NCI-H510A treated with DMSO at 0.1 percent for 48 hours (cell line): ENCODE measurements at regions not wholly inside any gene's neighbourhood (a gene's known extent, or its start where the extent isn't known, plus 50 kb on each side); places are given as distances from the start of the nearest gene placed in this dataset.
A peak's percentile ranks its signal among the peaks of the same experiment; 100 is the strongest.

Source experiments
- DNase-seq: peaks from one replicate; lab custom pipeline; 2025; lab: John Stamatoyannopoulos, UW

DNA sequence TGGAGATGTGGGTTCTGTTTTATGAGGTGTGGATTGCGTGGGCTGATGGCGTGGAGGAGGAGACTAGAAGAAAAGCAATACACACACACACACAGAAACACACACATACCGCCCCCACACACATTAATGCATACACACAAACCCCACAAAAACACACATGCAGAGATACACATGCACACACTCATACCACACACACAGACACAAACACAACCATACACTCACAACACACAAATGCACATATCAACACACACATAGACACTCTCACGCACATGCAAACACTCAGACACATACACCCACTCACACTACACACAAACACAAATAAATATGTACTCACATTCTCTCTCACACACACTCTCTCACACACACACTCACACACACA lies 75.7 kb upstream of the UBL3 start:
- no peak for DNase-seq

DNA sequence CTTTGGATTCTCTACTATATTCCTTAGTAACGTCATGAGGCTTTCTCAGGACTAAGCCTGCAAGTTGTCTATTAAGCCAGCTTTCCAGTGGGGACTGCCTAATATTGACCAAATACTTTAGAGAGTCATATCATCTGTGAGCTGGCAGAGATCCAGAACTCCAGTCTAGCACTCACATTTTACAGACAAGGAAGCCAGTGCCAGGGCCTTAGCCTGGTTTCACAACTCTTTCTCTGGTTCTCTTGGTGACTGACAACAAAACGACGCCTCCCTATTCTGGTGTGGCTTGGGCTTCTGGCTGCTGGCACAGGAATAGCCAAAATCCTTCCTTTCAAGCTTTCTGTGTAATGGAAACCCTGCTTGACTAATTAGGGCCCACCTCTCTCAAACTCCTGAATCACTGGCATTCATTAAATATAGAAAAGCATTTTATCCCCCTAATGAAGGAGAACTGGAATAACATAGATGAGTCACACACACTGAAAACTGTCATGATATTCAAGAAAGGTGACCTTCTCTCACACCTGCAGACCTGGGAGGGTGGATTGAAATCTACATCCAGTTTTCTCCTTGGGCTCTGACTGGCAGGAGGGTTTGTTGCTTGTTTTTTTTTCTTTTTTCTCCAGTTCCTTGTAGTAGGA lies 75.2 kb upstream of the UBL3 start:
- peak; percentile 66 for DNase-seq

- peak; percentile 75 for DNase-seq
Measured at GRCh38 chr13:29924482-29925350, 74.3 kb upstream of the UBL3 start.

DNA sequence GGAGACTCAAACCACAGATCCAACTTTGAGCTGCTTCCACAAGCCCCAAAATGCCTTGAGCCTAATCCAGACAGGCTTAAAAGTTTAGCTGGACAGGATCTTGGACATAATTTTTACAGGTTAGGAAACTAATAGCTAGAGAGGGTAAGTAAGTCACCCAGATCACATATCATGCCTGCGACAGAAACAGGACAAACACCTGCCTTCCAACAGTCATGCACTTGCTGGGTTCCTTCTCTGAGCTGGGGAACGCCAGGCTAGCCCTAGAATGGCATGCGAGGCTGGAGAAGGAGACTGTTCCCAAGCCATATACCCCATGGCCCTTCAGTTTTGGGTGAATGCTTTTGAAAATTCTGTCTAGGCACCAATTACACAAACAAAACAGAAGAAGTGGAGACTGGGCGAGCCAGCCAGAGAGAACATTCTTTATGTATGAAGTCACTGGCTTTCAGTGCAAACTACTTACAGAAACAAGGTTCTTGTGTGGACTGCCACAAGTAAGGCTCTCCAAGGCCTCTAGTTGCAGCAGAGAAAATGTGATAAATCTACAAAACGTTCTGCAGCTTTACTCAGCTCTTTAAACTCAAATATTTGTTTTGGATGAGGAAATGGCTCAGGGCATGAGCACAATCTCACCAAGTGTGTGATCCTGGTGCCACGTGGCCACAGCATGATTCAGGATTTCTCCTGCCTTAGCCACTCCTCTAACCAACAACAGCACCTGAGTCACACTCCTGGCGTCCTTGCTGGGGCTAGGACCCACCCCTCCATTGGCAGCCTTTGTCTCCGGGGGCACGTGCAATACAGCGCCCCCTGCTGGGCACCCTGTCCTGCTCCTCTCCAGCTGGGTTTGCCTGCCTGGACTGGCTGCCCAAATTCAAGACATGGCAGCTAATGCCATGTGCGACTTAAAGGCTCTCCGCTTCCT lies 73.4 kb upstream of the UBL3 start:
- DNase-seq: peak; percentile 79

DNA sequence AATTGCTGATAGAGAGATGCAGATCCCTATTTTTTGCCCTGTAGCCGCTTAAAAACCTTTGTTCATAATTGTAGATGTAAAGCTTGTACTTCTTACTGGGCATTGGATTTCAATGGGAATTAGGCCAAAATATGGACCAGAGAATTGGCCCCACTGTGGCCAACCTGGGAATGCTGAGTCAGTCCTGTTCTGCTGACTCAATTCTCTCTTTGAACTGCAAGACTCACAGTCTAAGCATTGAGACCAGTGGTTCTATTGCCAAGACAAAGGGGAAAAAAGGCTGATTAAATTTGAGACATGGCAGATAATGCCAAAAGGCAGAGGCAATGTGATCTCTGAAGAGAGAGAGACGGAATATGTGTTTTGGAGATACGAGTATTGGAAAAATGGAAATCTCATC lies 72.5 kb upstream of the UBL3 start:
- DNase-seq: no peak

- DNase-seq: no peak
Measured at GRCh38 chr13:29922281-29922821, 71.9 kb upstream of the UBL3 start.

GRCh38 chr13:29921542-29921941 lies 71.1 kb upstream of the UBL3 start:
- DNase-seq: no peak

DNA sequence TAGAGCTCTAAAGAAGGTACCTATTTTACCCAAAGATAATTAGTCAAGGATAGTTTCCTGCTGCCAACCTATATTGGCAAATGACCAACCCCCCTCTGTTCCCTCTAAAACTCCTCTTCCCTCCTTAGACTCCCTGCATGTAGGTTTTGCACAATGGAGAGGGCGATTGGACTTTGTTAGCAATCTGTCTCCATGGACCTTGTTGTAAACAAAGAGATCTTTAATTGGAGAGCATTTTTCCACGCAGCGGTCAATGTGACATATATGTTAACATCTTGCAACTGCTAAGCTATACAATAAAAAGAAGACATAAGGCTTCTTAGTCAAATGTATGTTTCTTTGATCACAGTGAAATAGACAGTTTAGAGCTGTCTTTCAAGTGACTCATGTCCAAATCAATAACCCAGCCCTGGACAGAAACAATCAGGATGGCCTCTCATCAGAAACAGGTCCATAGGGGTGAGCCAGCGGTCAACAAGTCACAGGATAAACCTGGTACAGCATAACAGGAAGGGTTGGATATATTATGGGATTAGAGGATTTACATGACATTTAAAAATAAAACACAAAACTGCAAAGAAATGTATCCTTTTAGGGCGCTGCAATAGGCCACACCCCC lies 69.7 kb upstream of the UBL3 start:
- DNase-seq: no peak

GRCh38 chr13:29918845-29919244 lies 68.4 kb upstream of the UBL3 start:
- DNase-seq: peak; percentile 7

DNA sequence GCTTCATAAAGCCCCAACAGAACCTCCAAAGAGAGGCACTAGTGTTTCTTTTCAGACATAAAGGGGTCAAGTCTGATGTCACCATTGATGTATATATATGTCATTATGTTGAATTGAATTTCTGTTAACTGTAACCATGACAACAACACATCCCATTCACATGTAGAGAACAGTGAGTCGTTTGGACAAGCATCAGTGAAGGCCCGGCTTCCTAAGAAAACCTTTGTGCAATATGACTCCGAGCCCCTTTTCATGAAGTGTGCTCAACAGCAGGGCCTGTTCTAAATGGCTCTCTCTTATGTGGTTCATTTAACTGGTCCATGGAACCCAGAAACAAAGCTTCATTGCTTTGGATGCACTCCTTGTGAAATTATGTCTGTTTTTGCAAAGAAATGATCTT lies 67.2 kb upstream of the UBL3 start:
- no peak for DNase-seq

- DNase-seq: no peak
Measured at GRCh38 chr13:29914581-29914980, 64.2 kb upstream of the UBL3 start.

DNA sequence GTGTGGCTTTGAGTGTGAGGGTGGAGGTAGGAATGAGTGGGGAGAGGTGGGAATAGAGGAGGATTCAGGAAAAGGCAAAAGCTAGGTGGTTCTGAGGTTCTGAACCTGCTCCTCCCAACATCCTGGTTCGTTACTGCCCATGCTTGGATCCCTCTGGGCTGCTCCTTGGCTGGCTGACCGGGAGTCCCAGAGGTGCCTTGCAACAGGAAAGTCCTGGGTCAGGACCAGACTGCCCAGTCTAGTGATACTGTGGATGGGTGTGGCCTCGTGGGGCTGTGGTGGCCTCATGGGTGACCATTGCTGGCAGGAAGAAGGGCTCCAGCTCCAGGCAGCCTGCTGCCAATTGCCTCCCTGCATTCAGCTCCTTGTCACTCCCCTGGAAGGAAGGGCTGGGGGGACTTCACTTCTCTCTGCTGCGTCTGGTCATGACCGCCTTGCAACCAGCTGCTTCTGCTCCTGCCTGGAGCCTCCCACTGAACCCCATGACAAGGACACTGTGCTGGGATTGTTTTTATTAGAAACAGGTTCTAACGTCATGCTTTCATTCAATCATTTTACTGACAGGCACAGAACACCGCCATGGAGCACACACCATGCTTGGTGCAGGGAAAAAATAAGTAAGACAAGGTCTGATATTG lies 61.5 kb upstream of the UBL3 start:
- DNase-seq: no peak

- no peak for DNase-seq
Measured at GRCh38 chr13:29909975-29910674, 59.7 kb upstream of the UBL3 start.

DNA sequence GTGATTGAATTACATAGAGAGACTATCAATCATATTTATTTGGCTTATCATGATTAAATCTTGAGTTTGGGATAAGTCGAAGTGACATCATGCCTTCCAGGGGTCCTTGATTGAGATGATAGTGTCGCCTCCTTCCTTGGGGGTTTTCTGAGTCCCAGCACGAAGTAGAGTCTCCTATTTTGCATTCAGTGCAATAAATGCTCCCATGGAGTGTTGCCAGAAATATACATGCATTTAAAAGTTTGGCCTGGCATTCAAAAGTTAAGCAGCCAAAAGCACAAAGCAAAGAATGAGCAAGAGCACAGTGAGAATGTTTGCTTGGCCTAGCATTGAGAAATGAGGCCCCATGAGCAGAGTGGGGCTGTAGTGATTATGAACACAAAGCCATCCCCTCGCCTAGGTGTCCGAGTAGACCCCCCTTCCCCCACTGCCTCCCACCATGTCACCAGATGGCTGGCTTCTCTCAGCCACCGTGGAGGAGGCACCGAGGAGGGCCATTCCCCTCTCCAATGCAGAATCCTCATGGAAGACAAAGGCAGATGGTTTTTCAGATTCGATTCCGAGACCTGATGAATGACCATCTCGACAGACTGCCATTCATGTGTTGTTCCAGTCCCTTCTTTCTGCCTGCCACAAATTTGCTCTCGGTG lies 58.8 kb upstream of the UBL3 start:
- DNase-seq: no peak

DNA sequence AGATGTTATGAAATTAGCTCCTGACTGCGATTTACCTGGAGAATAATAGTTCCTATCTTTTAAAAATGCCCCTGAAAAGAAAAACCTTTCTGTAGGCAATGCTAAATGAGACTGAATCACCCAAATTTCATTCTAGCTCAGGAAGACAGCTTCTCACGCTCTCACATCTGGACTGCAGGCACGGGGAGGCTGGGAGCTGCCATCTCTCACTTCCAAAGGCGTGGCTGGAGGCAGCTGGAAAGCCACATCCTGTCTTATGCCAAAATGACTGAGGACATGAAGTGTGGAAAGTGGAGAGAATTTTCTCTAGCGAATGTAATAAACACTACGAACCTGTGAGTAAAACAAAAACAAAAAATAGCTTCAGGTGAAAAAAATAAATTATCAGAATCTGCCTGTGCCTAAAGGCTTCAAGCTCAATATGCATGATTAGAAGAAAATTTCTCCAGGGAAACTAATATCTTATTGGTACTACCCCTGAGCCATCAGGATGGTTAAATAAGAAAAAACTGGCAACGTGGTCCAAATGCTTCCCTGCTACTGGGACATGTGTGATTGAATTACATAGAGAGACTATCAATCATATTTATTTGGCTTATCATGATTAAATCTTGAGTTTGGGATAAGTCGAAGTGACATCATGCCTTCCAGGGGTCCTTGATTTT lies 58.1 kb upstream of the UBL3 start:
- no peak for DNase-seq

DNA sequence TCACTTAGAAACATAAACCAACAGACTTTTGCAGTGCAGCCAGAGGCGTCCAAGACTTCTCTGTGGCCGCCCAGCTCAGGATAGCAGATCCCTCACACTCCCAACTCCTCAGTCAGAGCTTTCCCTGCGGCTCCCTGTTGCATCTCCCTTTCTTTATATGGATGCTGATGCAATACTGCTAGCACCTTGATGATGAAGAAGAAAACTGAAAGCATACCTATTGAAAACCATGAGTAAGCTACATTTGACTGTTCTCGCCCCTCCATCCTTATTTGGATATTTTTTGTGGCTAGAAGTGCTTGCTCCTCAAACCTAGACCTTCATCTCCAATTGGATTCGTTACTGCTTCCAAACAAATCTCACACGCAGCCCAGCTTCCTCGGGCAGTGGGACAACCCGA lies 57.3 kb upstream of the UBL3 start:
- DNase-seq: no peak

DNA sequence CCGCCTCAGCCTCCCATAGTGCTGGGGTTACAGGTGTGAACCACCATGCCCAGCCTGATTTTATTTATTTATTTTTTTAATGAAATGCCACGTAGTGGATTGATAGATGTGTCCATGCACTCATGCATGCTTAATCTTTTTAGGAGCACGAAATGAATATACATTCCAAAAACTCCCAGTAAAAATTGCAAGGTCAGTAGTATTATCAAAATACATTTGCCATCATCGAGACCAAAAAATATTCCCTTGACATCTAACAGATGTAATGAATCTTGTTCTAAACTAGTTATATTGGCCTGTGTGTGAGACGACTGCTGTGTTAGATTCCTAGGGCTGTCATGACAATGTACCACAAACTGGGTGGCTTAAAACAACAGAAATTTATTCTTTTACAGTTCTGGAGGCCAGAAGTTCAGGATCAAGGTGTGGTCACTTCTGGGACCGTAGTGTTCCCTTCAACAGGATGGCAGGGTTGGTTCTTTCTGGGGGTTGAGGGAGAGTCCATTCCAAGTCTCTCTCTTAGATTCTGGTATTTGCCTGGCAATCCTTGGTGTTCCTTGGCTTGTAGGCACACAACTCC lies 56.1 kb upstream of the UBL3 start:
- no peak for DNase-seq

GRCh38 chr13:29905845-29906244 lies 55.4 kb upstream of the UBL3 start:
- no peak for DNase-seq

- no peak for DNase-seq
Measured at GRCh38 chr13:29903996-29904395, 53.6 kb upstream of the UBL3 start.
